Amniotic stem cell (primary cell): ENCODE measurements at regions not wholly inside any gene's neighbourhood (a gene's known extent, or its start where the extent isn't known, plus 50 kb on each side); places are given as distances from the start of the nearest gene placed in this dataset.
"Not testable (repeated sequence)": the region's sequence is repeated elsewhere in the genome, so short reads cannot be mapped to it uniquely, and the experiment has no call there.

Source experiments
- DNase-seq: peaks from one replicate; lab custom pipeline; 2025; lab: John Stamatoyannopoulos, UW

DNA sequence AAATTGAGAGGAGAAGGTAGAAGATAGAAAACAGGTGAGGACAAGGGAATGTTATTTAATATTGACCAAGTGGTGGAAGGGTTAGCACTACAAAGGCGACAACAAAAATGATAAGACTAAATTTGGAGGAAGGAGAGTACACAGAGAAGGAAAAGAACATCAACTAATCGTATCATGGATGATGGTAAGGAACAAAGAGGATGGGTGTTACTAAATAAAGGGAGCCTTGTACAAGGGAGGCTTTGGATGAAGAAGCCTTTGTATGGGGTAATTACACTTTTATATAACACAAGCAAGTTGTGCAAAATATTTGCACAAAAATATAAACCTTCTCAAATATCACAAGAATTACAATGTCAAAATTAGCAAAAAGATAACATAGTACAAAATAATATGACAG, 125.7 kb downstream of the ZNF608 start:
- DNase-seq = no peak

DNA sequence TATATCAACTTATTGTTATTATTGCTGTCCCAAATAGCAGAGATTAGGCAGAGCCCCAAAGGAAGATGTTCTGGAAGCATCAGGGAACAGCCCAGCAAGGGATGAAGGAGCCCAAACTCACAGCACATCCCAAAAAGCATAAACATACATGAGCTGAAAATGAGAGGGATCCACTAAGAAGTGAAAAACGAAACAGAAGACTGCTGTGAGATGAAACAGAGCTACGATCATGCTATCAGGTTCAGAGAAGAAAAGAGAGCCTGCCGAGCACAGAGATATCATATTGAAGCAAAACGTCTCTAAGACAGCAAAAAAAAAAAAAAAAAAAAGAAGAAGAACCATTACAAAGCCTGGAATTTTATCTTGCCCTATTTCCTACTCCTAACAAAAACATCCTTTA, 127.3 kb downstream of the ZNF608 start:
- DNase-seq = no peak

DNA sequence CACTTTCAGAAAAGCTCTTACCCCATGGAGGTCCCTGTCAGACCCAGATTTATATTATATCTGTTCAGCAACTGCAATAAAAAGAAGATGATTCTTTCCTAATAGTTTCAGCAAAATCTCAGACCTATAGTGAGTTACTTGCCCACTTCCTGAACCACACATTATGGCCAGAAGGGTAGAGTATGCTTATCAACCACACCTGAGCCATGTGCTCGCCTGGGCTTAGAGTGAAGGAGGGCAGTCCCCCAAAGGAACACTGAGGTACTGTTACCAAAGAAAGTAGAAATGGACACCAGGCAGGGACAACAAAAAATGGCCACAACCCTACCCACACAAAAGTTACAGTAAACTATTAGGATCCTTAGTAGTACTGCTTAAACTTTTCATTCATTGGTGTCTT, 128.7 kb downstream of the ZNF608 start:
- DNase-seq = no peak

DNA sequence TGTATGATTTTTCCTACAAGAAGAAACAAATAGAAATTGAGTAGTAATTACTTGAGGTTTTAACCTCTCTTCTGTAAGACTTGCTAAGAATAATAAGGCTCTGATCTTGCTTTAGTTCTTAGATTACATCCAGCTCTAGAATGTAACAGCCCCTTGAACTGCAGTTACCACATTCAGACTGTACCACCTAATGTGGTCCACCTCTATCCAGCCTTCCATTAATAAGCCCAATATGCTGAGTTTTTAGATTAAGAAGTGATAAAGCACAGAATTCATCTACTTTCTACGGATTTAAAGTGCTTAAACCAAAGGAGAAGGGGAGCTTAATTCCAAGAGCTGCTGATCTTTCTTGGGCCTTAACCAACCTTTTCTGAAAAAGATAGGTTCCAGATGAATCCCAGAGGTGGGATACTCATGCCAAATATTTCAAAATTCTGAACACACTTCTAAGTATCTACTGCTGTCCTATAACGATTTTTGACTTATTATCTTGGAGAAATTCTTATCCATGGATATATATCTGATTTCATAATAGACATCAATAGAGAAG, 131.5 kb downstream of the ZNF608 start:
- DNase-seq = no peak

DNA sequence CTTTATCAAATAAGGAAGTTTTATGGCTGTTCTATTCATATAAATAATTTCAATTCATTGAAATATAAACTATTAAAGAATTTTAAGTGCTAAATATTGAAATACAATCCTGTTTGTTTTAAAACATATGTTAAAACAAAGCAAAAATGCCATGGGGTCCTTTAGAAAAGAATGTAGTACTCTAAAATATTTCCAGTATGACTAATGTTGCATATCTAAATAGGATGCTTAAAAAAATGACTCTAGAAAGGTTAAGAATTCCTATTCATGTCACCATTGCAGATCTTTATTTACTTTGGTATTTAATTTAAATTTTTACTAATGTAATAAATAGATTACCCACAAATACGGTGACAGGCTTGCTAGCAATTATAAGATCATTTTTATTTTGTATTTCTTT, 132.3 kb downstream of the ZNF608 start:
- DNase-seq = no peak

DNA sequence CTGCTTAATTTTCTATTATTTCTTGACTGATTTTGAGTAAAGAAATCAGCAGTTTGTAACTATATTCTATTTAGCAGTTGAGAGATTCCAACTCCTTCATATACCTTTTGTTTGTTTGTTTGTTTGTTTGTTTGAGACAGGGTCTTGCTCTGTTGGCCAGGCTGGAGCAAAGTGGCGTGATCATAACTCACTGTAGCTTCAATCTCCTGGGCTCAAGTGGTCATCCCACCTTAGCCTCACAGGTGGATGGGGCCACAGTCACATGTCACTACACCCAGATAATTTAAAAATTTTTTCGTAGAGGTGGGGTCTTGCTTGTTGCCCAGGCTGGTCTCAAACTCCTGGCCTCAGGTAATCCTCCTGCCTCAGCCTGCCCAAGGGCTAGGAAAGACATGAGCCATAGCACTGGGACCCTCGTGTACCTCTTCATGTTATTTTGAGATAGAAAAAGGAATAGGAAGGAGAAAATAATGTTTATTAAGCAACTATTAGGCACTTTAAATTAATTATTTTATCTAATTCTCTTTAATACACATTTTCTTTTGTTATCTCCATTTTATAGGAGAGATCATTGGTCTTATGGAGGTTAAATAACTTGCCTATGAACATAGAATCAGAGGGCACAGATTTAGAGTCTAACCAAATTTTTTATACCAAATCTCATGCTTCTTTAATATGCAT, 133.0 kb downstream of the ZNF608 start:
- no peak for DNase-seq

DNA sequence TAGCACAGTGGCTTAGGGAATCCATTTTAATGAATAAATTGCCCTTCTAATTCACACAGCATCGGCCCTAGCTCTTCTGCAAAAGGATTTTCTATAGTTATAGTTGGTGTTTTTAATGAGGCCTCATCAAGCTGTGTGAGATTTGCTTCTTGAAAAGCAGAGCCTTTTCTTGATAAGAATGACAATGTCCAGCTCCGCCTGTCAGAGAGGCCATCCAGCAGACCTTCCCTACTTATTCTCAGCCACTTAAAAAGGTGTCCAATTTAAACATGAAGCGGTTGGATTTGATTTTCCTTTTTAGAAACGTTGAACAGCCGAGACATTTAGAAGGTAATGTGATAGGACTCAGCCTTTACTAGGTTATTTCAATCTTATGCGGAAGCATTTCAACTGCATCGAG, 134.4 kb downstream of the ZNF608 start:
- DNase-seq = no peak

DNA sequence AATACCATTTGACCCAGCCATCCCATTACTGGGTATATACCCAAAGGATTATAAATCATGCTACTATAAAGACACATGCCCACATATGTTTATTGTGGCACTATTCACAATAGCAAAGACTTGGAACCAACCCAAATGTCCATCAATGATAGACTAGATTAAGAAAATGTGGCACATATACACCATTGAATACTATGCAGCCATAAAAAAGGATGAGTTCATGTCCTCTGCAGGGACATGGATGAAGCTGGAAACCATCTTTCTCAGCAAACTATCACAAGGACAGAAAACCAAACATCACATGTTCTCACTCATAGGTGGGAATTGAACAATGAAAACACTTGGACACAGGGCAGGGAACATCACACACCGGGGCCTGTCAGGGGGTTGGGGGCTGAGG, 135.2 kb downstream of the ZNF608 start:
- not testable (repeated sequence) for DNase-seq

DNA sequence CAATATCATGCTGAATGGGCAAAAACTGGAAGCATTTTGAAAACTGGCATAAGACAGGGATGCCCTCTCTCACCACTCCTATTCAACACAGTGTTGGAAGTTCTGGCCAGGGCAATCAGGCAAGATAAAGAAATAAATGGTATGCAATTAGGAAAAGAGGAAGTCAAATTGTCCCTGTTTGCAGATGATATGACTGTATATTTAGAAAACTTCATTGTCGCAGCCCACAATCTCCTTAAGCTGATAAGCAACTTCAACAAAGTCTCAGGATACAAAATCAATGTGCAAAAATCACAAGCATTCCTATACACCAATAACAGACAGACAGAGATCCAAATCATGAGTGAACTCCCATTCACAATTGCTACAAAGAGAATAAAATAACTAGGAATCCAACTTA, 136.8 kb downstream of the ZNF608 start:
- not testable (repeated sequence) for DNase-seq

DNA sequence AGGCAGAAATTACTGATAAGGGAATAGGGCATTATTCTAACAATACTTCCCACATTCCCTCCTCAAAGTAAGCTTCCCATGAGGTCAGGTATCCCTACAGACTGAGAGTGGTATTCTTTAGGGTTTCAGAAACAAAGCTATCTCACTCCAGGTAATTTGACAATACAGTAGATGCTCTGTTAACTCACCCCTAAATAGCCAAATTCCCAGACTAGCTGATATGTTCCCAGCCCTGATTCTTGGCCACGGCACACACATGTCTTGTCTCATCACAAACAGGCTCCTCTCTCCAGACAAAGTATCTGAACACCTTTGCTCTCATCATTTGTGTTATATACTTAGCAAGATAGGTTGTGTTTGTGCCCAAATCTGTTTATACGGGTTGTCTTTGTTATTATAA, 139.9 kb downstream of the ZNF608 start:
- DNase-seq = no peak

DNA sequence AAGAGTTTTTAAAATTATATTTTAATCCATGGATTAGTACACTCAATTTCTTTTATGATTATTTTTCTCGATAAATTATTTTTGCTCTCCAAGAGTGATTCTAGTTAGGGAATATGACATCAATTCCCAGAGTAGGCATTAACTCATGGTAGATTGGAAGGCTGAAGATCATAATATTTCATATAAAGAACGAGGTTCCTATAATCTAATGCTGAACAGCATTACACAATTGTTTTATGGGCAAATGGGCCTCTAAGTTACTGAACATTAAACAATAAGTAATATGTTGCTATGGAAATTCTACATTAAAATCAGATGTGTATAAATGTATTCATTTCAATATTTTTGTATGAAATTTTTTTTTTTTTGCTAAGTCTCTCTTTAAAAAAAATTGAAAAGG, 140.3 kb downstream of the ZNF608 start:
- no peak for DNase-seq

DNA sequence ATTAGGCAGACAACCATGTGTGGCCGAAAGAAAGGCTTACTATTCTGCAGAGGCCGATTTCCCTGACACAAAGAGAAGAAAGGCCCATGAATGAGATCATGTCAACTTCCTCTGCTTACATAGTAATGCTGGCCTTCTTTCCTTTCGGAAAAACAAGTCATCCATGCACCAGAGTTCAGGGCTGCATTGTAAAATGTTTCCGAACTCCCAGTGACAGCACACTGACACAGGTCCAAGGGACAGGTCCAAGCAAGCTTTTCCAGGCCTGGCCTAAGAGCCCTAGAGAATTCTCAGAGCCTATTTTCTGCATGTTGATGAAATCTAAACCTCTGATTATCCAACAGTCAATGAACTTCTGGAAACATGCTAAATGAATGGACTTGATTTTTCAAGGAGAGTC, 140.9 kb downstream of the ZNF608 start:
- no peak for DNase-seq

DNA sequence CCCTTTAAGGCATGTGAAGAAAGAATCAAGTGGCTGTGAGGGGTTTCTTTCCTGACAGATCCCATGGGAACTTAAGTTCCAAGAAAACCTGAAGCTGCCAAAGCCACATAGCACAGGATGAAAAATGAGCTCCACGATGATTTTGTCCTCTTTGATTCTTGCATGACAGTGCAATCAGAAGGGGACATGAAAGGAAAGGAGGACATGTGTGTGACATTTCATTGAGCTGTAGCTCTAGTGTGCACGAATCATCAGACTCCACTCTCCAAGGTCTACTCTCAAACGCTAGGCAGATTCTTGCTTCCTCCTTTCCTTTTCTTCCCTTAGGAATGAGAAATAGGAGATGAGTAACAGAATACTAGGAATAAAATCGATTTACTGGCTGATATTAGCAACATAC, 142.0 kb downstream of the ZNF608 start:
- DNase-seq = no peak

DNA sequence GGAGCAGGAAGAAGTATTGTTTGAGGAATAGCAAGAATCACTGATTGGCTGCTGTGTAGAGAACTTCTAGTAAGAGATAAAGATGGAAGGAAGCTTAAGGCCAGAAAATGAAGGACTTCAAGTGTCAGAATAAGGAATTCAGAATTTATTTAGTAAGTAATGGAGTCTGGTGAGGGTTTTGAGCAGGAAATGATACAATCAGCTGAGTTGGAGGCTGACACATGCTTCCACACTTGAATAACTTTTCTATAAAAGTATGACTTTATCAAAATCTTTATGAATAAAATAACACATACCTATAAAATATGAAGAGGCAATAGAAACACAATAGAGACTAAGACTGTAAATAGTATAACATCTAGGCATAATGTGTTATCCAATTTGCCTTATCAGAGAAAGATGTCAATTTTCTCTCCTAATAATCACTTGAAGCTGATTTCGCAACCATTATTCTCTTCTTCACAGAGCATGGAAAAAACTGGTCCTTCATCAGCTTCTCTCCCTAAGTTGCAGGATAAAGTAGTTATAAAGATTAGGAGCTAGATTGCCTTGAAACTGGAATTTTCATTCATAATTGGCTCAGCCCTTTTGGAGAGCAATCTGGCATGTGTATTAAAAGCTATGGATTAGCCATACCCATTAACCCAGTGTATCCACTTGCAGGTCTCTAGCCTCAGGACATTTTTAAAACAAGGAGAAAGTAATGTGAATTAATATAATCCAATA, 143.4 kb downstream of the ZNF608 start:
- no peak for DNase-seq

DNA sequence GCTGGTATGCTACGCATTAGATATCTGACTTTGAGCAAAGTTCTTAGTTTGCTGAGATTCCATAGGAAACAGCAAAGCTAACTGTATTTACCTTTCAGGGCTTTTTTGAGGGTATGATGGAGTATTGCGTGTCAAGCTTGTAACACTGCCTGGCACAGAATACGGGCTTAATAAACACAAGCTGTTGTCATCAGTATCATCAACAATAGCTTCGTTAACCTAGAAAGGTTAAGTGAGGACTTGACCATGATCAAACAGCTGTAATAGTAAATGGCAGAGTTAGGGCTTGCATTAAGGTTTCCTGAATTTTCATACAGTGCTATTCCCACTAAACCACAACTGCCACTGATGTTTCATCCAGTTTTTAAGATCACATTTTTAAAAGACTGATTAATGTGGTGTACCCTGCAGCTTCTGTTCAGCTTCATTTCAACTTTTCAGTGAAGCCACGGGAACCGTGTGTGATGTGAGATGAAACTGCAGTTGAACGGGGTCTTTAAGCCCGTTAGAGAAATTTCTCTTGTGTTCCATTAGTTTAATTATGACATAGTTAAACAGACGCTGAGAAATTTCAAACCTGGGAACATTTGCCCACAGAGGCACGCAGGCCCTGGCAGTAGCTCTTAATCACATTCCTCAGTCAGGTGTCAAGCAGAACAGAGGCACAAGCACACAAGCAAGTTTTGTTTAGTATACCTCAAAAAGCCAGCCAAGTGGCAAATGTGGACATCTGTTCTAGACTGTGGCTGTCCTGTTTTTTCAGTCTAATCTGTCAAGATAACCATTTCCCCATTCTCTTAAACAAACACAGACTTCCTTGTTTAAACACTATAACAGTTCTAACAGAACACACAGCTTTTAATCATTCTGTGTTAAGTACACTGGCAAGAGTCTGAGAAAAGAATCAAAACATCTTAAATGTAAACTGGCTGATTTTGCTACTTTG, 147.1 kb downstream of the ZNF608 start:
- DNase-seq = no peak

DNA sequence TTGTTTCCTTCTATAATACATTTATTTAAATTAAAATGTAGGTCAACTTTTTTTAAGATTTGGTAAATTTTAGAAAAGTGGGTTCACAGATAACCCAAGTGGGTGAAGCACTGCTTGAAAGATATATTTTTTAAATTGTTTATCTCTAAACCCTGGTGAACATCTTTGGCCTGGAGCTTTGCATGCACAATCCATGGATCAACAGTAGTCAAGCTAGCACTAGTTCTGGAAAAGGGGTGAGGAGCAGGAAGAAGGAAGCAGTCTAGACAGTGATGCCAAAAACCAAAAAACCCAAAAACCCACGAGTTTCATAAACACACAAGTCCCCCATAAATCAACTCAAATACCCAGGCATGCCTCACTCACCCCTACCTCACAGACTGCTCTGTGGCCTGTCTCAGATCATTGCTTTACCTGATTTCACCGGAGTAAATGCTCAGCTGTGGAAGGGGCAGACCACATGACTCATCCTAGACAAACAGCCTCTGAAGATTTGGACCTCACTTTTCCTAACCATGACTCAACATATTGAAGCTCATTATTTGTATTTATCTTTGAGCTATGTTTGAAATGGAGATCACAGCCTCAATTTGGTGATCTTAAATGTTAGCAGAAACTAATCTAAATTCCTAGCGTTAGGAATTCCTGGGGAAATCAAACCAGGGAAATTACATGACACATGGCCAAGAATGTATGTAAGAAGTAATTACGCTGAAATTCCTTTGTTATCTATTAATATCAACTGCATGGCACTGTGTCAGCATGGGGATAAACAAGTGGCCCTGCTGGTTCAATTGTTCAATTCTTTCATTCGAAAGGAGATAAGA, 149.6 kb downstream of the ZNF608 start:
- peak; percentile 40 for DNase-seq

DNA sequence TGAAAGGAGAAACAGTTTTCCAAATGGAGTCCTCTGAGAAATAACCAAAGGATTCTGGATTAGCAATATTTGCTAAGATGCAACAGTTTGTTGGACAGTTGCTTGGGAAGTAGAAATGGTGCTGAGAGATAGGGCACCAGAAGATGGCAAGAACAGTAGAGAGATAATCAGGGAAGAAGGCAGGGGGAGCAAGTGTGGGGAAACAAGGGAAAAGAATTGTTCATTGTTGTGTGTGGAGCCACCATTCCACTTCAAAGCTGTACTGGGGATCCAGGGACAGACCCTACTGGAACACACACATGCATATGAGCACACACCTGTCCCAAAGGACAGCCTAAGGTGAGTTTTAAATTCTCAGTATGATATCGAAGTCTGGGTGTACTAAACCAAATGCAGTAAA, 152.5 kb downstream of the ZNF608 start:
- DNase-seq = no peak

DNA sequence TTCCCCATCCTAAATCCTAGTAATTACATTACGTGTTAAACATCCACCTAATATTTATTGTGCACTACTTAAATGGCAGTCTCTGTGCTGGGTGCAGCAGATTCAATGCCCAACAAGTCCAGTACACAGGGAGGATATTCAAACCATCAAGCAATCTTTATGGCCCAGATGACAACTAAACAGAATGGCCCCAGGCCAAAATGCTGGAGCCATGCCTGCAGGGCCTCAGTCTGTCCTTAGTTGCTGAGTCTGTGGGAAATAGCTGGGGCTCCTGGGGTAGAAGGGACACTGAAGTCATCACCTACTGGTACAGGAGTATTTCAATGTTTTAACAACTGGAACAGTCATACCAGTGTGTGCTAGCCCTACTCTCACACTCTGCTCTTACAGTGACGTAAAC, 153.5 kb downstream of the ZNF608 start:
- DNase-seq = no peak

DNA sequence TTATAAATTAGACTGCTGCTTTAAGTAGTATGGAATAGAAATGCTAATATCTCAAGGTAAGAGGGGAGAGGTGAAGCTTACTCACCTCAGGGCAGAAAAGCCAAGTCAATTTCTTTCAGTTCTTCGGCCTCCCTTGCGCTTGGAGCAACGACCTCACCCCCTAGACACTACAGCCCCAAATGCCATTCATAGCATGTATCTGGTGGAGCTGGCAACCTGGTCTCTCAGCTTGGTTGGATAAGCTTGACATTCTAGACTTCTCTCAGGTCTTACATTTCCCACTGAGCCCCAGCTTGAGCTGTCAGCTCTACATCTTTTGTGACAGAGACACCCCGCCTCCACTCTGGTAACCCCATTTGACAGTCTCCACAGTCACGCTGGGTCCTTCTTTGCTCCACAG, 154.9 kb downstream of the ZNF608 start:
- no peak for DNase-seq

DNA sequence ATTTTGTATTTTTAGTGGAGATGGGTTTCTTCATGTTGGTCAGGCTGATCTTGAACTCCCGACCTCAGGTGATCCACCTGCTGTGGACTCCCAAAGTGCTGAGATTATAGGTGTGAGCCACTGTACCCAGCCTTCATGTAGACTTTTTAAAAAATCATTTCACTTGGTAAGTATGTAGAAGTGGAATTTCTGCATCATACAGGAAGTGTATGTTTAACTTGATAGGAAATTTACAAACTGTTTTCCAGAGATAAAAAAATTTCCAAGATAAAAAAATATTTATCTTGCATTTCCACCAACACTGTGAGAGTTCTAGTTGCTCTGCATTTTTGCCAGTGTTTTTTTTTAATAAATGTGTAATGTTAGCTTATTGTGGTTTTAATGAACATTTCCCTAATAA, 155.8 kb downstream of the ZNF608 start:
- no peak for DNase-seq

DNA sequence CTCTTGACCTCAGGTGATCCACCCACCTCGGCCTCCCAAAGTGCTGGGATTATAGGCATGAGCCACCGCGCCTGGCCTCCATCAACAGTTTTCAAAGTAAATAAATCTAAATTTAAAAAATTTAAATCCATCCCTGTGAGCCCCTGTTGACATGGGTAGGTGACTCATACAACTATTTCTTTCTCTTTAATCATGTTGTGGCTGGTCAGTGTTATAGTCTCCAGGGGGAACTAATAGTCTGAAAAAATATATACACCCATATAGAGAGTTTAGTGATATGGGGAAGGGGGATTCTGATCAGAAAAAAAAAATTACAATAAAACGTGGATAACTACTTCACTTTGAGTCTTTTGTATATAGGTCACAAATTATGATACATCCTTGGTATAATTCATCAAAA, 159.2 kb downstream of the ZNF608 start:
- DNase-seq = no peak
